ENCODE measurements at regions not wholly inside any gene's neighbourhood (a gene's known extent, or its start where the extent isn't known, plus 50 kb on each side); places are given as distances from the start of the nearest gene placed in this dataset.

GRCh38 chr13:33496336-33496735 lies 210.8 kb upstream of the STARD13 start:
- FAIRE-seq (no peak), DNase-seq (no peak)
- Histone ChIP-seq H3K27me3 (ENCODE audit: control insufficient read depth in 3 of 3, insufficient read depth in 3 of 3, low read length in 3 of 3) (no peaks in the 10 kb centered on the region), H3K27ac (ENCODE audit: low read depth in 1 of 3, low read length in 2 of 3) (no peak overlapping the region), H3K4me3 (ENCODE audit: low read depth in 1 of 3, low read length in 3 of 3) (no peak overlapping the region), H3K4me1 (ENCODE audit: control insufficient read depth in 3 of 3, insufficient read depth in 2 of 3, low read depth in 1 of 3, low read length in 2 of 3) (no peaks in the 10 kb centered on the region), H3K9me3 (ENCODE audit: control insufficient read depth in 2 of 2, insufficient read depth in 1 of 2, low read depth in 1 of 2, low read length in 1 of 2) (no peaks in the 10 kb centered on the region), H3K36me3 (ENCODE audit: control insufficient read depth in 3 of 3, insufficient read depth in 2 of 3, low read depth in 1 of 3, low read length in 3 of 3) (no peaks in the 10 kb centered on the region)

DNA sequence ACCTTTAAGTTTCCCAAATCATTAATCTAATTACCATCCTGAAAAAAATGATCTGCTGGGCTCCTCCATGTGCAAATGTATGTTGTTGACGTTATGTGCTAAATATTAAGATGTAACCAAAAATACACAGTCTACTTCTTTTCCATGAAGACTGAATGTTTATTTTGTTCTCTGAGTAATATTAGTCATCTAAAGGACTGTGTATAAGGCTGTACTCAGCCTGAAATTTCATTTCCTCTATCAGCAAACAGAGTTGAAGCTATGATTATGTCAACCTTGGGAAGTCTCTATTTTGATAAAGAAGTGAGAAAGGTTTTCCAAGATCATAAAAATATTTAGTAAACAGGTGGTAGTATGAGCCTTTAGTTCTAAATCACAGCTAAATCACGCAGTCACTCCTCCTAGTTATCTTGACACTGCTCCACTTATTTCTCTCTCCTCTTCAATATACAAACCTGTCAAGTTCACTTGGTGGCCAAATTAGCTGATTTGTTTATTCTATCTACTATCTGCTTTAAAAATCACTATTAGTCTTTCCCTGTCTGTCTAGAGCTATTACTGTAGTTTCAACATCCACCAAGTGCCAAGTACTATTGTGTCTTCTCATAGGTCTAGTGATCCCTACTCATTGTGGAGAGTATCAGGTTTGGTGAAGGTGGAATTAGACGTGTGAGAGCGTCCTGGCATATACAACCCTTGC lies 211.7 kb upstream of the STARD13 start:
- Histone ChIP-seq H3K36me3 (ENCODE audit: control insufficient read depth in 3 of 3, insufficient read depth in 2 of 3, low read depth in 1 of 3, low read length in 3 of 3) (no peaks in the 10 kb centered on the region), H3K4me1 (ENCODE audit: control insufficient read depth in 3 of 3, insufficient read depth in 2 of 3, low read depth in 1 of 3, low read length in 2 of 3) (no peaks in the 10 kb centered on the region), H3K27ac (ENCODE audit: low read depth in 1 of 3, low read length in 2 of 3) (no peak overlapping the region), H3K9me3 (ENCODE audit: control insufficient read depth in 2 of 2, insufficient read depth in 1 of 2, low read depth in 1 of 2, low read length in 1 of 2) (no peaks in the 10 kb centered on the region), H3K4me3 (ENCODE audit: low read depth in 1 of 3, low read length in 3 of 3) (no peak overlapping the region), H3K27me3 (ENCODE audit: control insufficient read depth in 3 of 3, insufficient read depth in 3 of 3, low read length in 3 of 3) (no peaks in the 10 kb centered on the region)
- DNase-seq (no peak), FAIRE-seq (no peak)
- 72 to 89% (median 80%) methylated on average over 4 of the region's 4 CpGs for WGBS, 3 donors

- WGBS, 3 donors, result 96 to 100% (median 96%) methylated on average over 1 of the region's 1 CpG
- Histone ChIP-seq H3K4me3 (ENCODE audit: low read depth in 1 of 3, low read length in 3 of 3) (no peak overlapping the region), H3K27ac (ENCODE audit: low read depth in 1 of 3, low read length in 2 of 3) (no peak overlapping the region), H3K36me3 (ENCODE audit: control insufficient read depth in 3 of 3, insufficient read depth in 2 of 3, low read depth in 1 of 3, low read length in 3 of 3) (no peaks in the 10 kb centered on the region), H3K27me3 (ENCODE audit: control insufficient read depth in 3 of 3, insufficient read depth in 3 of 3, low read length in 3 of 3) (no peaks in the 10 kb centered on the region), H3K9me3 (ENCODE audit: control insufficient read depth in 2 of 2, insufficient read depth in 1 of 2, low read depth in 1 of 2, low read length in 1 of 2) (peaks cover 0 to 6% of the 10 kb centered on the region in 2 donors), H3K4me1 (ENCODE audit: control insufficient read depth in 3 of 3, insufficient read depth in 2 of 3, low read depth in 1 of 3, low read length in 2 of 3) (no peaks in the 10 kb centered on the region)
- DNase-seq (no peak), FAIRE-seq (no peak)
Measured at GRCh38 chr13:33508060-33508459, 222.5 kb upstream of the STARD13 start.

DNA sequence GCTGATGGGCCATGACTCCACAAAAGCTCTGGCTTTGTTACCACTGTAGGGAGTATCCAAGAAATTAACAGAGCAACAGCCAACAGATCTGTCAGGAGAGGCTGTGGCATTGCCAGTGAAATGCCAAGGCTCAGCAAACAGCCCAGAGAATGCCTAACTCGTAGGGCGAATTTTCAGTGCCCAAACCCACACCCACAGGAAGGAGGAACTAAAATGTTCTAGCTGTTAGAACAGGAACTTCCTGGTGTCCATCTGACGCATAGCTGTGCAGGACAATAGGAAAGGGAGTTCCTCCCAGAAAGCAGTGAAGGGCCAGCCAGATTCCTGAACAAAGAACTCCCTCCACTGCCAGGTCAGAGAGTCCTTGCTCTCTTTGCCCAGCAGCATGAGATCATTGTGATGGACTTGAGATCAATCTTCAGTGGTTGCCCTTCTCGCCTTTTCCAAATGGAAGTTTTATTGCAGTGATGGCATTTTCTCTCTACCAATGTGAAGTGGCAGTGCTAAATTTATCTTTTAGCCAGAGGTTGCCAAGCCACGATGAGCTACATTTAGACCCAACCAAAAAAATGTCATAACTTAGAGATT lies 224.2 kb upstream of the STARD13 start:
- 69 to 88% (median 83%) methylated on average over 5 of the region's 5 CpGs for WGBS, 3 donors
- no peak overlapping the region for H3K4me3 ChIP-seq (ENCODE audit: low read depth in 1 of 3, low read length in 3 of 3)
- DNase-seq, result no peak
- peak overlapping the region in 1 of 3 donors; percentile 81 for H3K27ac ChIP-seq (ENCODE audit: low read depth in 1 of 3, low read length in 2 of 3)
- no peaks in the 10 kb centered on the region for H3K4me1 ChIP-seq (ENCODE audit: control insufficient read depth in 3 of 3, insufficient read depth in 2 of 3, low read depth in 1 of 3, low read length in 2 of 3)
- FAIRE-seq, result no peak
- H3K9me3 ChIP-seq (ENCODE audit: control insufficient read depth in 2 of 2, insufficient read depth in 1 of 2, low read depth in 1 of 2, low read length in 1 of 2), result peaks cover 0 to 6% of the 10 kb centered on the region in 2 donors
- H3K27me3 ChIP-seq (ENCODE audit: control insufficient read depth in 3 of 3, insufficient read depth in 3 of 3, low read length in 3 of 3), result no peaks in the 10 kb centered on the region
- no peaks in the 10 kb centered on the region for H3K36me3 ChIP-seq (ENCODE audit: control insufficient read depth in 3 of 3, insufficient read depth in 2 of 3, low read depth in 1 of 3, low read length in 3 of 3)

- no peaks in the 10 kb centered on the region for H3K27me3 ChIP-seq (ENCODE audit: control insufficient read depth in 3 of 3, insufficient read depth in 3 of 3, low read length in 3 of 3)
- FAIRE-seq (no peak), DNase-seq (no peak)
- peak overlapping the region in 1 of 3 donors; percentile 24 for H3K27ac ChIP-seq (ENCODE audit: low read depth in 1 of 3, low read length in 2 of 3)
- H3K4me1 ChIP-seq (ENCODE audit: control insufficient read depth in 3 of 3, insufficient read depth in 2 of 3, low read depth in 1 of 3, low read length in 2 of 3), result no peaks in the 10 kb centered on the region
- no peak overlapping the region for H3K4me3 ChIP-seq (ENCODE audit: low read depth in 1 of 3, low read length in 3 of 3)
- peaks cover 0 to 6% of the 10 kb centered on the region in 2 donors for H3K9me3 ChIP-seq (ENCODE audit: control insufficient read depth in 2 of 2, insufficient read depth in 1 of 2, low read depth in 1 of 2, low read length in 1 of 2)
- H3K36me3 ChIP-seq (ENCODE audit: control insufficient read depth in 3 of 3, insufficient read depth in 2 of 3, low read depth in 1 of 3, low read length in 3 of 3), result no peaks in the 10 kb centered on the region
Measured at GRCh38 chr13:33510350-33510970, 224.9 kb upstream of the STARD13 start.

DNA sequence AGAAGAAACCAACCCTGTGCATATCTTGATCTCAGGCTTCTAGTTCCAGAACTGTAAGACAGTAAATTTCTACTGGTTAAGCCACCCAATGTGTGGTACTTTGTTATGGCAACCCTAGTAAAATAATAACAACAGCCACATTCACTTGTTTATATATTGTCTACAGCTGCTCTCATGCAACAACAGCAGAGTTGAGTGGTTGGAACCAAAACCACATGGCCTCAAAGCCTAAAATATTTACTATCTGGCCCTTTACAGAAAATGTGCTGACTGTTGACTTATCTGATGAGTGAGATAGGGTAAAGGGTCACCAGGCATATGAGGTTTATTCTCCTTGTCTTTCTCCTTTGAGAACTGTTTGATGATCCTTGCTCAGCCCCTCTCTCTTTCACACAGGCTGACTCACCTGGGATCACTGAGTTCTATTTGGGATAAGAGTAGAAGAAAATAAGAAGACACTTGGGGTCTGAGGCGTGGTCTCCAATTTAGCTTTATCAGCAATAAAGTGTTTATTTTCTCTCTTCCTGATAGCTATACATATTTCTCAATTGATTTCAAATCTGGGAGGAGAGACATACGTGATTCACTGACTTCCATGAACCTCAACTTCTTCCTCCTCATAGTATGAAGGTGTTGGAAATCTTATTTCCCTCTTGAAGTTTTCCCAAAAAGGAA lies 227.5 kb upstream of the STARD13 start:
- FAIRE-seq, result no peak
- no peak for DNase-seq
- WGBS, 3 donors, result 73 to 74% (median 74%) methylated on average over 2 of the region's 2 CpGs
- Histone ChIP-seq H3K27me3 (ENCODE audit: control insufficient read depth in 3 of 3, insufficient read depth in 3 of 3, low read length in 3 of 3) (no peaks in the 10 kb centered on the region), H3K4me1 (ENCODE audit: control insufficient read depth in 3 of 3, insufficient read depth in 2 of 3, low read depth in 1 of 3, low read length in 2 of 3) (no peaks in the 10 kb centered on the region), H3K9me3 (ENCODE audit: control insufficient read depth in 2 of 2, insufficient read depth in 1 of 2, low read depth in 1 of 2, low read length in 1 of 2) (peaks cover 0 to 2% of the 10 kb centered on the region in 2 donors), H3K27ac (ENCODE audit: low read depth in 1 of 3, low read length in 2 of 3) (no peak overlapping the region), H3K36me3 (ENCODE audit: control insufficient read depth in 3 of 3, insufficient read depth in 2 of 3, low read depth in 1 of 3, low read length in 3 of 3) (no peaks in the 10 kb centered on the region), H3K4me3 (ENCODE audit: low read depth in 1 of 3, low read length in 3 of 3) (no peak overlapping the region)

DNA sequence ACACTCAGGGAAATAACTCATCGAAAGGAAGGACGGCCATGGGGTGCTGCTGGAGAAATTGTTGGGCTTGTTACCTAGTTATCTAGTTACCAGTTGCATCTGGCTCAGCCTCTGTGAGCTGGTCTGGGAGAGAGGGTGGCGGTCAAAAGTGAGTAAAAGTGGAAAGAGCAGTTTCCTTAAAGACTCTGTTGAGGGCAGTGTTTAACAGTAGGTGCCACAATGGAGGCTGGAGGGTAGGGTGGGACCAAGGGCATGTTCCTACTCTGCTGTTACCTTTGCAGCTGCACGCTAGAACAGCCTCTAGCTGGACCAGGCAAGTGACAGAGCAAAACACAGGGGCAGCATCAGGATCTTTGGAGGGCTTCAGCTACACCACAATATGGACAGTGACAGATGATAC lies 228.8 kb upstream of the STARD13 start:
- no peak for FAIRE-seq
- Histone ChIP-seq H3K4me3 (ENCODE audit: low read depth in 1 of 3, low read length in 3 of 3) (no peak overlapping the region), H3K27ac (ENCODE audit: low read depth in 1 of 3, low read length in 2 of 3) (no peak overlapping the region), H3K4me1 (ENCODE audit: control insufficient read depth in 3 of 3, insufficient read depth in 2 of 3, low read depth in 1 of 3, low read length in 2 of 3) (no peaks in the 10 kb centered on the region), H3K9me3 (ENCODE audit: control insufficient read depth in 2 of 2, insufficient read depth in 1 of 2, low read depth in 1 of 2, low read length in 1 of 2) (no peaks in the 10 kb centered on the region), H3K27me3 (ENCODE audit: control insufficient read depth in 3 of 3, insufficient read depth in 3 of 3, low read length in 3 of 3) (no peaks in the 10 kb centered on the region), H3K36me3 (ENCODE audit: control insufficient read depth in 3 of 3, insufficient read depth in 2 of 3, low read depth in 1 of 3, low read length in 3 of 3) (no peaks in the 10 kb centered on the region)
- 89 to 93% (median 90%) methylated on average over 4 of the region's 4 CpGs for WGBS, 3 donors
- no peak for DNase-seq

DNA sequence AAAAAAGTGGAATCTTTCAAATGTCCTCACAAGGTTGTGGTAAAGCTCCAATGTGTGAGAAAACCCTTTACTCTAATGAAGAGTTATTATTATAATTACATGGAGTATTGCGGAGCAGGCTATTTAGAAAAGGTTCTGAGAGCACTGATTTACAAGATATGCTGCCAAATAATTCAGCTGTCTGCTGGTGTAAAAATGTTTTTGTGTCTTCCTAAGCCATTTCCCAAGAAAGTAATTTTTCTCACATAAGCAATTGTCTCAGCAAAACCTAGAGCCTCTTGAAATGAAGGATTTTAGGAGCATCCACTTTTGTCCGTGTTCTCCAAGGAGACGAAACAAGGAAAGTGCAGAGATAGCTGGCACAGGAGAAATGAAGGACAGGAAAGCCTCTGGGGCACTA lies 229.6 kb upstream of the STARD13 start:
- Histone ChIP-seq H3K27me3 (ENCODE audit: control insufficient read depth in 3 of 3, insufficient read depth in 3 of 3, low read length in 3 of 3) (no peaks in the 10 kb centered on the region), H3K4me1 (ENCODE audit: control insufficient read depth in 3 of 3, insufficient read depth in 2 of 3, low read depth in 1 of 3, low read length in 2 of 3) (no peaks in the 10 kb centered on the region), H3K27ac (ENCODE audit: low read depth in 1 of 3, low read length in 2 of 3) (no peak overlapping the region), H3K9me3 (ENCODE audit: control insufficient read depth in 2 of 2, insufficient read depth in 1 of 2, low read depth in 1 of 2, low read length in 1 of 2) (no peaks in the 10 kb centered on the region), H3K4me3 (ENCODE audit: low read depth in 1 of 3, low read length in 3 of 3) (no peak overlapping the region), H3K36me3 (ENCODE audit: control insufficient read depth in 3 of 3, insufficient read depth in 2 of 3, low read depth in 1 of 3, low read length in 3 of 3) (no peaks in the 10 kb centered on the region)
- 77 to 95% (median 91%) methylated on average over 3 of the region's 3 CpGs for WGBS, 3 donors
- DNase-seq (no peak), FAIRE-seq (no peak)

Measured in small intestine (tissue), 7 donors.